ENCODE measurements at regions not wholly inside any gene's neighbourhood (a gene's known extent, or its start where the extent isn't known, plus 50 kb on each side); places are given as distances from the start of the nearest gene placed in this dataset.

DNA sequence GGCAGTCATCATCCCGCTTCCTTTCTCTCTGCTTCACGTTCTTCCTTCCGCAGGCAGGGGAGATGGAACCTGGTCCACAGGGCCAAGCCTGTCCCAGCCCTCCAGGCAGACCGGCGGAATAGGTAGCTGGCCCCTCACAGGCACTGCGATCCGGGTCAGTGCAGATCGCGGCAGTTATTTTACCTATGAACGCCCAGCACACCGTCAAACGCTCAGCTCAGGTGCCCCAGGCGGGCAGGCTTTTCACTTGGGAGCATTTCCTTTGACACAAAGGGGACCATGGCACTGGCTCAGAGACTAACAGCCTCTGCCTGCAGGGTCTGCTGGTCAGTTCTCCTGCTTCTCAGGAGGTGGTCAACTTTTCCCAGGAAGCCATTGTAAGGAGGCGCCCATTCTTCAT, 97.0 kb upstream of the ZNF98 start (continued):
- TF ChIP-seq YY1 (IDR thresholded peaks at IDR 0.05; ENCODE audit: low read depth, low read length), result no peak
- TF ChIP-seq SP1 (IDR thresholded peaks at IDR 0.05; ENCODE audit: low read depth, low read length), result no peak
- TF ChIP-seq, protein P1, sequence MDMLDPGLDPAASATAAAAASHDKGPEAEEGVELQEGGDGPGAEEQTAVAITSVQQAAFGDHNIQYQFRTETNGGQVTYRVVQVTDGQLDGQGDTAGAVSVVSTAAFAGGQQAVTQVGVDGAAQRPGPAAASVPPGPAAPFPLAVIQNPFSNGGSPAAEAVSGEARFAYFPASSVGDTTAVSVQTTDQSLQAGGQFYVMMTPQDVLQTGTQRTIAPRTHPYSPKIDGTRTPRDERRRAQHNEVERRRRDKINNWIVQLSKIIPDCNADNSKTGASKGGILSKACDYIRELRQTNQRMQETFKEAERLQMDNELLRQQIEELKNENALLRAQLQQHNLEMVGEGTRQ (IDR thresholded peaks at IDR 0.05; ENCODE audit: low read length), result no peak
- TF ChIP-seq CTBP2 (IDR thresholded peaks at IDR 0.05; ENCODE audit: borderline replicate concordance, insufficient read depth, insufficient read length, low read length), result no peak
- TF ChIP-seq, protein P2, sequence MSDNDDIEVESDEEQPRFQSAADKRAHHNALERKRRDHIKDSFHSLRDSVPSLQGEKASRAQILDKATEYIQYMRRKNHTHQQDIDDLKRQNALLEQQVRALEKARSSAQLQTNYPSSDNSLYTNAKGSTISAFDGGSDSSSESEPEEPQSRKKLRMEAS (IDR thresholded peaks at IDR 0.05), result no peak

Data from H1 (cell line).